PC-3 (cell line): ENCODE measurements at regions not wholly inside any gene's neighbourhood (a gene's known extent, or its start where the extent isn't known, plus 50 kb on each side); places are given as distances from the start of the nearest gene placed in this dataset.

Experiments
- ATAC-seq: fragments of 200-7000 bp; cut with Tn5 transposase; 2 replicates; pipeline ENCODE4 v1.9.1; 2020; ENCODE audit warnings: mild to moderate bottlenecking, moderate library complexity
- BruUV-seq: library from RNA; stranded (reverse); fragments of 400-500 nt; replicated peaks from 2 replicates; lab custom pipeline; 2021; lab: Mats Ljungman, UMichigan
- CTCF ChIA-PET: fragments of 300-600 bp; sonication (Branson Sonifier 250); formaldehyde crosslinking; loops from one replicate; lab custom pipeline; 2022; ENCODE audit warnings: antibody characterized with exemption; lab: Charles Lee
- POLR2A ChIA-PET: fragments of 300-600 bp; sonication (Branson Sonifier 250); formaldehyde crosslinking; loops from one replicate; lab custom pipeline; 2022; ENCODE audit warnings: antibody characterized with exemption; ENCODE audit not compliant: unreplicated experiment; lab: Charles Lee
- DNase-seq: peaks from one replicate; pipeline ENCODE4 v3.0.0-alpha.2; 2015
- H2AFZ ChIP-seq: fragments of 300-600 bp; sonication (generic); 2 replicates; pipeline ENCODE4 v1.6.0; 2016; ENCODE audit warnings: antibody characterized with exemption, low read length
- H3F3A ChIP-seq: fragments of 300-600 bp; sonication (generic); one replicate; pipeline ENCODE4 v1.6.0; 2017; ENCODE audit warnings: antibody characterized with exemption, low read length, control low read depth, mild to moderate bottlenecking; ENCODE audit not compliant: unreplicated experiment
- H3K27ac ChIP-seq: fragments of 300-600 bp; sonication (generic); 2 replicates; pipeline ENCODE4 v1.5.1; 2016; ENCODE audit warnings: mild to moderate bottlenecking, low read length
- H3K27me3 ChIP-seq: fragments of 300-600 bp; sonication (generic); 2 replicates; pipeline ENCODE4 v1.6.1; 2016; ENCODE audit warnings: low read length, mixed read lengths
- H3K36me3 ChIP-seq: fragments of 300-600 bp; sonication (generic); 2 replicates; pipeline ENCODE4 v1.6.1; 2016; ENCODE audit warnings: low read depth, mixed run types, low read length, mixed read lengths
- H3K4me1 ChIP-seq: fragments of 300-600 bp; sonication (generic); 2 replicates; pipeline ENCODE4 v1.5.1; 2016; ENCODE audit warnings: low read length; ENCODE audit not compliant: insufficient read depth
- H3K4me2 ChIP-seq: fragments of 300-600 bp; sonication (generic); 2 replicates; pipeline ENCODE4 v1.6.0; 2016; ENCODE audit warnings: low read length
- H3K4me3 ChIP-seq: fragments of 300-600 bp; sonication (generic); 2 replicates; pipeline ENCODE4 v1.5.1; 2016; ENCODE audit warnings: mild to moderate bottlenecking, low read length, mixed read lengths
- H3K79me2 ChIP-seq: fragments of 300-600 bp; sonication (generic); 2 replicates; pipeline ENCODE4 v1.6.1; 2017; ENCODE audit warnings: low read length, mixed read lengths
- H3K9ac ChIP-seq: fragments of 300-600 bp; sonication (generic); 2 replicates; pipeline ENCODE4 v1.6.0; 2016; ENCODE audit warnings: mild to moderate bottlenecking, low read length
- H3K9me2 ChIP-seq: fragments of 300-600 bp; sonication (generic); replicated peaks from 2 replicates; pipeline ENCODE4 v1.6.1; 2016; ENCODE audit warnings: mixed run types, low read length, mixed read lengths
- H3K9me3 ChIP-seq: fragments of 300-600 bp; sonication (generic); 2 replicates; pipeline ENCODE4 v1.6.1; 2016; ENCODE audit warnings: low read length, mixed read lengths
- H4K20me1 ChIP-seq: fragments of 300-600 bp; sonication (generic); 2 replicates; pipeline ENCODE4 v1.6.1; 2016; ENCODE audit warnings: low read length, mixed read lengths
- EZH2 ChIP-seq: fragments of 300-600 bp; sonication (generic); IDR thresholded peaks from one replicate; pipeline ENCODE4 v1.6.1; 2017; ENCODE audit warnings: antibody characterized with exemption, mild to moderate bottlenecking, low read length; ENCODE audit not compliant: unreplicated experiment
- EZH2phosphoT487 ChIP-seq: fragments of 300-600 bp; sonication (generic); IDR thresholded peaks from 2 replicates; pipeline ENCODE4 v1.6.1; 2018; ENCODE audit warnings: mild to moderate bottlenecking, antibody characterized with exemption, low read length, borderline replicate concordance
- intact Hi-C: fragments of 100-400 bp; cut with micrococcal nuclease; formaldehyde crosslinking; loops from 2 replicates; pipeline ENCODE4 v1.9.0; 2023
- TF ChIP-seq, protein P1 (sequence below): fragments of 300-600 bp; sonication (generic); conservative IDR thresholded peaks from 2 replicates; pipeline ENCODE4 v1.5.1; 2017; ENCODE audit warnings: antibody characterized with exemption, low read depth, mild to moderate bottlenecking, low read length

DNA sequence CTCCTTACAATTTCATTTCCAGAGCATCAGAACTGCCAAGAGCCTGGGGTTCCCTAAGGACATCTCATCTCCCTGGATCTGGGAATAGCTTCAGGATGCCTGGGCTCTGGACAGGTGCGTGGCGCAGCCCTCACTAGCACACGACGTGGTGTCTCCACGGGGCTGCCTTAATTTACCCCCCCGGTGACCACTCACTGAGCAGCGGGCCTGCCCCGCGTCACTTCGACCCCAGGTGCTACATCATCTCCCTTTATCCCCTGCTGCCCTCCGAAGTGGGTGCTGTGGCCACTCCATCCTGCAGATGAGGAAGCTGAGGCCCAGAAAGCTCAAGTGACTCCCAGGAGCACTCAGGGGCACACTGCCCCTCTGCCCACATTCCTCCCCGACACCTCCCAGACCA lies 177.8 kb upstream of the SFSWAP start:
- no peaks in the 10 kb centered on the region for H3K9me3 ChIP-seq
- CTCF ChIA-PET: no interaction called here
- H3K9ac ChIP-seq: no peak overlapping the region
- no peaks in the 10 kb centered on the region for H3K4me1 ChIP-seq
- no peak overlapping the region for H3K4me2 ChIP-seq
- intact Hi-C loops: no loop called here
- H3K27me3 ChIP-seq: peaks cover 78% of the 10 kb centered on the region
- ATAC-seq (no peak), DNase-seq (no peak)
- no peaks in the 10 kb centered on the region for H3F3A ChIP-seq
- H3K9me2 ChIP-seq: no peaks in the 10 kb centered on the region
- H3K4me3 ChIP-seq: no peak overlapping the region
- TF ChIP-seq, protein P1, sequence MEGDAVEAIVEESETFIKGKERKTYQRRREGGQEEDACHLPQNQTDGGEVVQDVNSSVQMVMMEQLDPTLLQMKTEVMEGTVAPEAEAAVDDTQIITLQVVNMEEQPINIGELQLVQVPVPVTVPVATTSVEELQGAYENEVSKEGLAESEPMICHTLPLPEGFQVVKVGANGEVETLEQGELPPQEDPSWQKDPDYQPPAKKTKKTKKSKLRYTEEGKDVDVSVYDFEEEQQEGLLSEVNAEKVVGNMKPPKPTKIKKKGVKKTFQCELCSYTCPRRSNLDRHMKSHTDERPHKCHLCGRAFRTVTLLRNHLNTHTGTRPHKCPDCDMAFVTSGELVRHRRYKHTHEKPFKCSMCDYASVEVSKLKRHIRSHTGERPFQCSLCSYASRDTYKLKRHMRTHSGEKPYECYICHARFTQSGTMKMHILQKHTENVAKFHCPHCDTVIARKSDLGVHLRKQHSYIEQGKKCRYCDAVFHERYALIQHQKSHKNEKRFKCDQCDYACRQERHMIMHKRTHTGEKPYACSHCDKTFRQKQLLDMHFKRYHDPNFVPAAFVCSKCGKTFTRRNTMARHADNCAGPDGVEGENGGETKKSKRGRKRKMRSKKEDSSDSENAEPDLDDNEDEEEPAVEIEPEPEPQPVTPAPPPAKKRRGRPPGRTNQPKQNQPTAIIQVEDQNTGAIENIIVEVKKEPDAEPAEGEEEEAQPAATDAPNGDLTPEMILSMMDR: no peak
- TF ChIP-seq EZH2phosphoT487: no peak
- no peak for TF ChIP-seq EZH2
- H3K79me2 ChIP-seq: no peaks in the 10 kb centered on the region
- BruUV-seq: no TSS peak
- H4K20me1 ChIP-seq: no peaks in the 10 kb centered on the region
- no peaks in the 10 kb centered on the region for H3K36me3 ChIP-seq
- no peak overlapping the region for H2AFZ ChIP-seq
- no peak overlapping the region for H3K27ac ChIP-seq
- POLR2A ChIA-PET: no interaction called here

DNA sequence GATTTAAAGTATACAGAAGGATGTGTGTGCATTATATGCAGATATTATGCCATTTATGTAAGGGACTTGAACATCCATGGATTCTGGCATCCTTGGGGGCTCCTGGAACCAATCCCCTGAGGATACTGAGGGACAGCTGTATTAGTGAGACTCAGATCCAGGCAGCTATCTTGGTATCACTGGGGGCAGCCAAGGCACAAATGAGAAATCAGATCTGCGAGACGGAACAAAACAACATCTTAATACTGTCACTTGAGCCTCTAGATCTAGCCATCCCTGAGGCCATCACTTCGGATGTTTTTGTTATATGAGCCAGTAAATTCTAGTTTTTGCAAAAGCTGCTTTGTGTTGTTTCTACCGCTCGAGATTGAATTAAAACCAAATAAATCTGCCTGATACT lies 175.1 kb upstream of the SFSWAP start:
- no peak for ATAC-seq
- Histone ChIP-seq H3F3A (no peaks in the 10 kb centered on the region), H3K4me2 (no peak overlapping the region), H2AFZ (no peak overlapping the region), H3K79me2 (no peaks in the 10 kb centered on the region), H3K4me1 (no peaks in the 10 kb centered on the region), H3K9me2 (0 out of 2 replicates have a peak, but pooled peaks cover 6% of the 10 kb centered on the region), H3K27ac (no peak overlapping the region), H3K9ac (no peak overlapping the region), H3K9me3 (peaks cover 5% of the 10 kb centered on the region; the same call in 1 of the 2 replicates), H4K20me1 (no peaks in the 10 kb centered on the region), H3K4me3 (no peak overlapping the region), H3K27me3 (peaks cover 79% of the 10 kb centered on the region), H3K36me3 (no peaks in the 10 kb centered on the region)
- no TSS peak for BruUV-seq
- CTCF ChIA-PET: no interaction called here
- DNase-seq: no peak
- POLR2A ChIA-PET: no interaction called here
- intact Hi-C loops: no loop called here
- TF ChIP-seq, protein P1: no peak
- TF ChIP-seq EZH2phosphoT487: no peak
- no peak for TF ChIP-seq EZH2

DNA sequence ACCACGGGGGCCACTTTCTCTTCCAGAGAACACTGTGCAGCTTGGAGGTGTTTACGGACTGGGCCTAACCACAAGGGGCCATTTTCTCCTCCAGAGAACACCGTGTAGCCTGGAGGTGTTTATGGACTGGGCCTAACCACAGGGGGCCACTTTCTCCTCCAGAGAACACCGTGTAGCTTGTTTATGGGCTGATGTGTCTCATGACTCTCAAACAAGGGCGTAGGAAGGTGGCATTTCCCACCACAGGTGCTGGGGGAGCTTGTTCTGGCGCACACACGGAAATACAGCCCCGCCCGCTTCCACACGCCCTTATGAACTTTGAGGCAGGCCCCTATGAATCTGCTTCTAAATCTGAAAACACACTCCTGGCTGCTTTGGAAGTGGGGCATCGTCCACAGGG lies 174.6 kb upstream of the SFSWAP start:
- no peak for DNase-seq
- Histone ChIP-seq H3K27ac (no peak overlapping the region), H3K9me3 (peaks cover 5% of the 10 kb centered on the region; the same call in 1 of the 2 replicates), H3K4me3 (no peak overlapping the region), H2AFZ (no peak overlapping the region), H3K4me1 (no peaks in the 10 kb centered on the region), H3K4me2 (no peak overlapping the region), H3F3A (no peaks in the 10 kb centered on the region), H3K9me2 (0 out of 2 replicates have a peak, but pooled peaks cover 6% of the 10 kb centered on the region), H3K9ac (no peak overlapping the region), H4K20me1 (no peaks in the 10 kb centered on the region), H3K79me2 (no peaks in the 10 kb centered on the region), H3K36me3 (no peaks in the 10 kb centered on the region), H3K27me3 (peaks cover 74% of the 10 kb centered on the region)
- BruUV-seq: no TSS peak
- ChIA-PET POLR2A (no interaction called here), CTCF (no interaction called here)
- intact Hi-C loops: no loop called here
- ATAC-seq: no peak
- TF ChIP-seq, protein P1: no peak
- no peak for TF ChIP-seq EZH2
- TF ChIP-seq EZH2phosphoT487: no peak
